Peyer's patch (tissue), 4 donors: ENCODE measurements at regions not wholly inside any gene's neighbourhood (a gene's known extent, or its start where the extent isn't known, plus 50 kb on each side); places are given as distances from the start of the nearest gene placed in this dataset.

Experiments used
- POLR2A ChIP-seq, 2 donors: fragments of 450-650 bp; IDR thresholded peaks; one replicate each; pipeline ENCODE4 v1.5.1; 2017; ENCODE audit warnings: antibody characterized with exemption in 2 of 2, mild to moderate bottlenecking in 2 of 2, moderate library complexity in 2 of 2
- TF ChIP-seq, protein P1 (sequence below), 6 experiments: fragments of 450-650 bp in 4 of 6; fragments of 200-600 bp in 2 of 6; sonication (generic) in 1 of 6; IDR thresholded peaks; one replicate each; pipeline ENCODE4 v1.5.1; 2017 to 2019; ENCODE audit warnings: antibody characterized with exemption in 6 of 6, mild to moderate bottlenecking in 3 of 6, moderate library complexity in 1 of 6

DNA sequence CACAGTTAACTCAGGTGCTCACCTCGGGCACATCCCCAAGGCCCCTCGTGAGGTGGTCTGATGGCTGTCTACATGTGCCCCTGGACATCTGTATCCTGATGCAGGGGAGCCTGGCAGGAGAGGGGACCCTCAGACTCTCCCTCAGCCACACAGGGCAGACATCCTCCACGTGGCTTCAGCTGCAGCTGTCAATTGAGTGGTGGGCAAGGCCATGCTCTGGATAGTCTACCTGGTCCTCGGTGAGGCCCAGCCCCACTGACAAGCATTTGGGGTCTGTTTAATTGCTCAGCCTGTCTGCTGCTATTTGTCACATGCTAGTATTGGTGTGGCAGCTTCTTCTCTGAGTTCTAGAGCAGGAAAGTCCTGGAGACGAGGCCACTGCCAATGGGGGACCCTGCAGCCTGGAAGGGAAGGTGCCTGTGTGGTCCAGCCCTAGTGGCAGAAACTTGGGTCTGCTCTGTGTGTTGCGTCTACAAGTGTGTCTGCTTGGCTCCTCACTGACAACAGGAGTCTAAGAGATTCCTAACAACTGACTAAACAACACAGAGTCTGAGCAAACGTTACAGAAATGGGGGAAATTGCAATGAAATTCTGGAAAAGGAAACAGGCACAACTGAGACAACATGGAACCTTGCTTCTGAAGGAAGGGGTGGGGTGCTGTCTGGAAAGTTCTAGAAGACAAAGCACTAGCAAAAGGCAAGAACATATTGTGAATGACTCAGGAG is 59.3 kb upstream of the IGFBP3 start:
- TF ChIP-seq, protein P1, sequence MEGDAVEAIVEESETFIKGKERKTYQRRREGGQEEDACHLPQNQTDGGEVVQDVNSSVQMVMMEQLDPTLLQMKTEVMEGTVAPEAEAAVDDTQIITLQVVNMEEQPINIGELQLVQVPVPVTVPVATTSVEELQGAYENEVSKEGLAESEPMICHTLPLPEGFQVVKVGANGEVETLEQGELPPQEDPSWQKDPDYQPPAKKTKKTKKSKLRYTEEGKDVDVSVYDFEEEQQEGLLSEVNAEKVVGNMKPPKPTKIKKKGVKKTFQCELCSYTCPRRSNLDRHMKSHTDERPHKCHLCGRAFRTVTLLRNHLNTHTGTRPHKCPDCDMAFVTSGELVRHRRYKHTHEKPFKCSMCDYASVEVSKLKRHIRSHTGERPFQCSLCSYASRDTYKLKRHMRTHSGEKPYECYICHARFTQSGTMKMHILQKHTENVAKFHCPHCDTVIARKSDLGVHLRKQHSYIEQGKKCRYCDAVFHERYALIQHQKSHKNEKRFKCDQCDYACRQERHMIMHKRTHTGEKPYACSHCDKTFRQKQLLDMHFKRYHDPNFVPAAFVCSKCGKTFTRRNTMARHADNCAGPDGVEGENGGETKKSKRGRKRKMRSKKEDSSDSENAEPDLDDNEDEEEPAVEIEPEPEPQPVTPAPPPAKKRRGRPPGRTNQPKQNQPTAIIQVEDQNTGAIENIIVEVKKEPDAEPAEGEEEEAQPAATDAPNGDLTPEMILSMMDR (IDR thresholded peaks at IDR 0.05): no peak
- no peak for TF ChIP-seq POLR2A (IDR thresholded peaks at IDR 0.05)
